ENCODE measurements at regions not wholly inside any gene's neighbourhood (a gene's known extent, or its start where the extent isn't known, plus 50 kb on each side); places are given as distances from the start of the nearest gene placed in this dataset.

GRCh38 chr6:164144316-164144715 is 729.8 kb downstream of the QKI start:
- DNase-seq = no peak

- DNase-seq = no peak
Observed at GRCh38 chr6:164142322-164142721, 727.8 kb downstream of the QKI start.

- DNase-seq = no peak
Observed at GRCh38 chr6:164135511-164136132, 721.1 kb downstream of the QKI start.

GRCh38 chr6:164133095-164133494 is 718.6 kb downstream of the QKI start:
- no peak for DNase-seq

GRCh38 chr6:164130585-164130984 is 716.1 kb downstream of the QKI start:
- DNase-seq = no peak

GRCh38 chr6:164130151-164130550 is 715.6 kb downstream of the QKI start:
- peak in 1 of 2 donors; percentile 28 for DNase-seq

- DNase-seq = no peak
Observed at GRCh38 chr6:164129218-164129617, 714.7 kb downstream of the QKI start.

- DNase-seq = no peak
Observed at GRCh38 chr6:164128101-164128500, 713.6 kb downstream of the QKI start.

- DNase-seq = no peak
Observed at GRCh38 chr6:164124986-164125385, 710.5 kb downstream of the QKI start.

- no peak for DNase-seq
Observed at GRCh38 chr6:164124473-164124872, 710.0 kb downstream of the QKI start.

GRCh38 chr6:164122109-164122508 is 707.6 kb downstream of the QKI start:
- no peak for DNase-seq

- no peak for DNase-seq
Observed at GRCh38 chr6:164121527-164121926, 707.0 kb downstream of the QKI start.

- DNase-seq = no peak
Observed at GRCh38 chr6:164114651-164115050, 700.1 kb downstream of the QKI start.

- no peak for DNase-seq
Observed at GRCh38 chr6:164114051-164114450, 699.5 kb downstream of the QKI start.

GRCh38 chr6:164113637-164114036 is 699.1 kb downstream of the QKI start:
- DNase-seq = no peak

- no peak for DNase-seq
Observed at GRCh38 chr6:164109770-164110140, 695.2 kb downstream of the QKI start.

- peak in 1 of 2 donors; percentile 17 for DNase-seq
Observed at GRCh38 chr6:164108869-164109769, 694.6 kb downstream of the QKI start.

GRCh38 chr6:164108092-164108491 is 693.6 kb downstream of the QKI start:
- no peak for DNase-seq

- no peak for DNase-seq
Observed at GRCh38 chr6:164107297-164107995, 692.9 kb downstream of the QKI start.

GRCh38 chr6:164106345-164106769 is 691.8 kb downstream of the QKI start:
- DNase-seq = no peak

GRCh38 chr6:164105705-164106104 is 691.2 kb downstream of the QKI start:
- no peak for DNase-seq

GRCh38 chr6:164104432-164104831 is 689.9 kb downstream of the QKI start:
- DNase-seq = no peak

- no peak for DNase-seq
Observed at GRCh38 chr6:164102693-164103092, 688.2 kb downstream of the QKI start.

GRCh38 chr6:164101859-164102258 is 687.3 kb downstream of the QKI start:
- DNase-seq = no peak
